Heart right ventricle (tissue), 16 donors: ENCODE measurements at regions not wholly inside any gene's neighbourhood (a gene's known extent, or its start where the extent isn't known, plus 50 kb on each side); places are given as distances from the start of the nearest gene placed in this dataset.
A peak's percentile ranks its signal among the peaks of the same experiment; 100 is the strongest.

Experiments used
- ATAC-seq, 8 donors: fragments of 200-7000 bp; cut with Tn5 transposase; one replicate each; pipeline ENCODE4 v1.9.1; 2020; ENCODE audit warnings: mild to moderate bottlenecking in 8 of 8, moderate library complexity in 8 of 8, moderate number of reproducible peaks in 1 of 8
- DNase-seq, 2 donors: peaks; one replicate each; pipeline ENCODE4 v3.0.0-alpha.2; 2020
- H3K27ac ChIP-seq, 10 donors: fragments of 200-600 bp; sonication (generic) in 2 of 10; one replicate each; pipeline versions ENCODE4 v1.5.0 to v1.8.0; 2020 to 2022; ENCODE audit warnings: mild to moderate bottlenecking in 3 of 10
- H3K27me3 ChIP-seq, 7 donors: fragments of 200-600 bp; one replicate each; pipeline ENCODE4 v1.8.0; 2021 to 2022; ENCODE audit warnings: mild to moderate bottlenecking in 2 of 7
- H3K36me3 ChIP-seq, 9 donors: fragments of 200-600 bp; sonication (generic) in 1 of 9; one replicate each; pipeline versions ENCODE4 v1.5.0 to v1.8.0; 2020 to 2022; ENCODE audit warnings: mild to moderate bottlenecking in 2 of 9
- H3K4me1 ChIP-seq, 9 donors: fragments of 200-600 bp; sonication (generic) in 1 of 9; one replicate each; pipeline versions ENCODE4 v1.5.0 to v1.8.0; 2020 to 2022; ENCODE audit warnings: mild to moderate bottlenecking in 4 of 9
- H3K4me3 ChIP-seq, 10 donors: fragments of 200-600 bp; sonication (generic) in 2 of 10; one replicate each; pipeline versions ENCODE4 v1.5.0 to v1.8.0; 2020 to 2022; ENCODE audit warnings: mild to moderate bottlenecking in 7 of 10, moderate library complexity in 2 of 10
- H3K9me3 ChIP-seq, 11 donors: fragments of 200-600 bp in 10 of 11; sonication (generic) in 2 of 11; one replicate each; pipeline versions ENCODE4 v1.5.0 to v1.8.0; 2013 to 2022; ENCODE audit warnings: mild to moderate bottlenecking in 2 of 11, control low read depth in 1 of 11, moderate library complexity in 1 of 11
- WGBS, 2 donors: extraction: QIAGEN DNeasy Blood & Tissue Kit; methylation state at CpG; one replicate each; pipeline ENCODE4 v1.1.7; 2013; ENCODE audit warnings: inconsistent platforms in 1 of 2; 5-methylcytosine and 5-hydroxymethylcytosine counted together
- intact Hi-C, 10 donors: fragments of 100-400 bp; cut with DNase I; formaldehyde crosslinking; loops; one replicate each; pipeline versions ENCODE4 v1.11.1 to v1.14.2; 2022
- TF ChIP-seq, protein P1 (sequence below), 9 donors: fragments of 200-600 bp; sonication (generic) in 2 of 9; IDR thresholded peaks; one replicate each; pipeline versions ENCODE4 v1.5.0 to v1.8.0; 2021 to 2022; ENCODE audit warnings: antibody characterized with exemption in 9 of 9, mild to moderate bottlenecking in 5 of 9, moderate library complexity in 1 of 9
- donor health status: Arrhythmogenic right ventricular cardiomyopathy.
- donor health status: ischemic (EF 13 %, LVEDD 7.1; RV severe dilation, severe dysfunction).
- donor health status: healthy with polysubstance abuse.
- donor health status: DM: no; HTN: yes; CAD: no.
- donor health status: DM: no; HTN: no; CAD: no.
- donor health status: ischemic (EF 25% LVEDD 6.9; RV normal size, moderate dysfunction).
- donor health status: ischemic (EF 25% LVEDD 5.7; RV mildly dilated, moderate dysfunction).
- donor health status: healthy.
- donor health status: DM: yes; HTN: yes; CAD: no.
- donor health status: Ischemic cardiomyopathy.
- donor health status: ischemic (EF 35%, LVEDD 5.7; RV mildly dilated, moderate dysfunction).
- donor health status: nonischemic (EF 11% LVEDD 7.7; RV severe dilation, severe dysfunction).
- donor health status: DM: yes; HTN: yes; CAD: no.
- donor health status: PGD.
- donor health status: ischemic (EF 29% LVEDD 5.4; RV normal size, mild dysfunction).
- donor health status: nonischemic (EF 23%, LVEDD 6.1; RV moderate dilation, normal function).

DNA sequence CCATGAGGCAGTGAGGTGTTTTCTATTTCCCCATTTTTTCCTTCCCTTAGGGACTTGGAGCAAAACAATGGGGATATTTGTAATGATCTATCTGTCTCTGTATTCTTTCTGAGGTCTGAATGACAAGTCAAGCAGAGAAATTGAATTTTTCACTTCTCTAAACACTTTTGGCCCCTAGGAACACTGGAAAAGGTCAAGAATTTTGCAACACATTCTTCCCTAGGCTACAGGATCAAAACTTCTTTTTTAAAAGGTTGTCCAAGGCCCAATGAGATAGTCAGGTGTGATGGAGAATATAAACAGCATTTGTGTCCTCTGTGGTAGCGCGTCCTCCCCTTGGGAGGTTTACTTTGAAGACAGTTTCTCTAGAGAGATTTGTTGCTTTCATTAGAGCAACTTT is 620.5 kb downstream of the TLR4 start:
- Histone ChIP-seq H3K27ac (no peak overlapping the region), H3K4me3 (no peak overlapping the region), H3K36me3 (no peaks in the 10 kb centered on the region), H3K27me3 (no peaks in the 10 kb centered on the region), H3K9me3 (no peaks in the 10 kb centered on the region), H3K4me1 (no peaks in the 10 kb centered on the region)
- WGBS, 2 donors = 91 to 92% methylated on average over 2 of the region's 2 CpGs
- no peak for ATAC-seq
- intact Hi-C loops = no loop called here
- no peak for DNase-seq
- TF ChIP-seq, protein P1, sequence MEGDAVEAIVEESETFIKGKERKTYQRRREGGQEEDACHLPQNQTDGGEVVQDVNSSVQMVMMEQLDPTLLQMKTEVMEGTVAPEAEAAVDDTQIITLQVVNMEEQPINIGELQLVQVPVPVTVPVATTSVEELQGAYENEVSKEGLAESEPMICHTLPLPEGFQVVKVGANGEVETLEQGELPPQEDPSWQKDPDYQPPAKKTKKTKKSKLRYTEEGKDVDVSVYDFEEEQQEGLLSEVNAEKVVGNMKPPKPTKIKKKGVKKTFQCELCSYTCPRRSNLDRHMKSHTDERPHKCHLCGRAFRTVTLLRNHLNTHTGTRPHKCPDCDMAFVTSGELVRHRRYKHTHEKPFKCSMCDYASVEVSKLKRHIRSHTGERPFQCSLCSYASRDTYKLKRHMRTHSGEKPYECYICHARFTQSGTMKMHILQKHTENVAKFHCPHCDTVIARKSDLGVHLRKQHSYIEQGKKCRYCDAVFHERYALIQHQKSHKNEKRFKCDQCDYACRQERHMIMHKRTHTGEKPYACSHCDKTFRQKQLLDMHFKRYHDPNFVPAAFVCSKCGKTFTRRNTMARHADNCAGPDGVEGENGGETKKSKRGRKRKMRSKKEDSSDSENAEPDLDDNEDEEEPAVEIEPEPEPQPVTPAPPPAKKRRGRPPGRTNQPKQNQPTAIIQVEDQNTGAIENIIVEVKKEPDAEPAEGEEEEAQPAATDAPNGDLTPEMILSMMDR (IDR thresholded peaks at IDR 0.05) = no peak

DNA sequence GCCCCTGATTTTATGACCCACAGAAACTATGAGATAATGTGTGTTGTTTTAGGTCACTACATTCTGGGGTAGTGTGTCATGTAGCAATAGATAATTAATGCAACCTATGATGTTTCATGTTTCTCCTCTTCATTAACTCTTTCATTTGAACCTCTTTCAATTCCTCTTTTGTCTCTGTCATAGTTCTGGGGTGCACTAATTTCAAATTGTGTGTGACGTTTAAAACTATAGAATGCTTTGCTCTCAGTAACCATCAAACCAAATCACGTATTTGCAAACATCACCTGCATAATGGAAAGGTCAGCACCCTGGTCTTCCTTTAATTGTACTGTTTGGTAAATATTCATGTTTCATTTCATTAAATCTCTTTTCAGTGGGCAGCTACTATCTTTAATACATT is 621.6 kb downstream of the TLR4 start:
- Histone ChIP-seq H3K36me3 (no peaks in the 10 kb centered on the region), H3K4me3 (no peak overlapping the region), H3K4me1 (no peaks in the 10 kb centered on the region), H3K9me3 (no peaks in the 10 kb centered on the region), H3K27ac (no peak overlapping the region), H3K27me3 (peaks cover 0 to 2% (median 0%) of the 10 kb centered on the region in 7 donors)
- DNase-seq (no peak), ATAC-seq (no peak)
- TF ChIP-seq, protein P1 (IDR thresholded peaks at IDR 0.05) = no peak
- WGBS, 2 donors = 73 to 84% methylated on average over 2 of the region's 2 CpGs
- intact Hi-C loops = no loop called here

DNA sequence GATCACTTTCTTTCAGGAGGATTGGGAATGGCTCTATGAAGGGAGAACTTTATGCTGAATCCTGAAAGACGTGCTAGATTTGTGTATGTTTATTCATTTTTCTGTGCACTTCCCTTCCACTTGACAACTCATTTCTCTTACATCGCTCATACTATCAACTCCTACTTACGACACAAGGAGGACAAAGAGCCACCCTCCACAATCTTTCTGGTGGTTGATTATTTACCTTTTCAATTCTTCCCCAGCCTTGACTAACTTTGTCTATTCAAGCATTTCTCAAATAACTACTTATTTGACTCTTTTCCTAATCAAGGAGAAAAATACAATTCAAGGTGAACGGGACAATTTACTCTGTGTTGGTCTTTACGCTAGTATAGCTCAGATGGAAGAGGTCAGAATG is 622.1 kb downstream of the TLR4 start:
- TF ChIP-seq, protein P1 (IDR thresholded peaks at IDR 0.05) = no peak
- no peak for ATAC-seq
- intact Hi-C loops = no loop called here
- no peak overlapping the region for H3K4me3 ChIP-seq
- 87 to 94% methylated on average over 5 of the region's 5 CpGs for WGBS, 2 donors
- H3K4me1 ChIP-seq = peaks cover 0 to 2% (median 0%) of the 10 kb centered on the region in 9 donors
- H3K27me3 ChIP-seq = peaks cover 0 to 3% (median 0%) of the 10 kb centered on the region in 7 donors
- H3K36me3 ChIP-seq = no peaks in the 10 kb centered on the region
- no peaks in the 10 kb centered on the region for H3K9me3 ChIP-seq
- H3K27ac ChIP-seq = no peak overlapping the region
- no peak for DNase-seq

DNA sequence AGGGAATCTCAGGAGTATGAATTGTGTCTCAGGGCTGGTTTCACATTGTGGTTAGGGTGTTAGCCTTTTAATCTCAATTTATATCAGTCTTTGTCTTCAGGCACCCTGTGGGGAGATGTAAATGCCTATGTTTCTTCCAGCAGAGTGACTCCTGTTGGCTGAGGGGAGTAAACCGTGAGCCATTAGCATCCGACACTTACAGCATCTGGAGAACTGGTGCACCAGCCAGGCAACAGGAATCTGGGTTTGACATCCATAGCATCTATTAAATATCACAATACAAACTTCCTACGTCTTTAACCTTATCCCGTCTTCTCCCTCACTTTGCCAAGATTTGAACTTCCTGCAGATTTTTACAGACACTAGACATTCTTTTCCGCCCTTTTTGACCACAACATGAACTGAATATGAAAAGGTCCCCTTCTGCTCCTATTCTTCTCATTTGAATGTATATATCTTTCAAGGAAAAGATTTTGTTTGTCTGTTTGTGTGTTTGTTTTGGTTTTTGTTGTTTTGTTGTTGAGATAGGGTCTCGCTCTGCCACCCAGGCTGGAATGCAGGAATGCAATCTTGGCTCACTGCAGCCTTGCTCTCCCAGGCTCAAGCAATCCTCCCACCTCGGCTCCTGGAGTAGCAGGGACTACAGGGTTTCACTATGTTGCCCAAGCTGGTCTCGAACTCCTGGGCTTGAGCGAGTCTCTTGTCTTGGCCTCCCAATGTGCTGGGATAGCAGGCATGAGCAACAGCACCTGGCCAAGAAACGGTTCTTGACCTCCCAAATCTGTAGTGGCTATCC is 626.2 kb downstream of the TLR4 start:
- Histone ChIP-seq H3K4me3 (no peak overlapping the region), H3K27me3 (peaks cover 0 to 3% (median 0%) of the 10 kb centered on the region in 7 donors), H3K36me3 (no peaks in the 10 kb centered on the region), H3K4me1 (peaks cover 0 to 4% (median 0%) of the 10 kb centered on the region in 9 donors), H3K9me3 (no peaks in the 10 kb centered on the region), H3K27ac (peak overlapping the region in 1 of 10 donors; percentile 60)
- intact Hi-C loops = no loop called here
- DNase-seq (no peak), ATAC-seq (no peak)
- TF ChIP-seq, protein P1 (IDR thresholded peaks at IDR 0.05) = no peak
- 69 to 70% methylated on average over 10 of the region's 10 CpGs for WGBS, 2 donors
